ENCODE measurements at regions not wholly inside any gene's neighbourhood (a gene's known extent, or its start where the extent isn't known, plus 50 kb on each side); places are given as distances from the start of the nearest gene placed in this dataset.

DNA sequence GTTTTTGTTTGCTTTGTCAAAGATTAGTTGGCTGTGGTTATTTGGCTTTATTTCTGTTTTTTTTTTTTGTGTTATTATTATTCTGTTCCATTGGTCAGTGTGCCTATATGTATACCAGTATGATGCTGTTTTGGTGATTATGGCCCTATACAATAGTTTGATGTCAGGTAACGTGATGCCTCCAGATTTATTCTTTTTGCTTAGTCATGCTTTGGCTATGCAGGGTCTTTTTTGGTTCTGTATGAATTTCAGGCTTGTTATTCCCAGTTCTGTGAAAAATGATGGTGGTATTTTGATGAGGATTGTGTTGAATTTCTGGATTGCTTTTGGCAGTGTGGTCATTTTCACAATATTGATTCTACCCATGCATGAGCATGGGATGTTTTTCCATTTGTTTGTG is 312.8 kb downstream of the TAF11L14 start:
- Mint-ChIP-seq H3K27ac (no peak overlapping the region), H3K27me3 (ENCODE audit: low read depth) (no peaks in the 10 kb centered on the region; the same call in 1 of the 2 replicates), H3K4me1 (peaks cover 9 to 10% of the 10 kb centered on the region in 2 experiments), H3K9me3 (peaks cover 9% of the 10 kb centered on the region in 2 experiments; a peak in 3 of 5 replicates), H3K36me3 (ENCODE audit: insufficient read depth in 1 of 3, low read depth in 3 of 3) (peaks cover 0 to 10% (median 0%) of the 10 kb centered on the region in 3 experiments; a peak in 3 of 7 replicates), H3K4me3 (no peak overlapping the region)
- Histone ChIP-seq H3K4me1 (ENCODE audit: insufficient read depth, low read length) (no peaks in the 10 kb centered on the region), H3K56ac (ENCODE audit: insufficient read length, low read depth, low read length) (no peak overlapping the region), H3K9me3 (ENCODE audit: control insufficient read depth, low read depth, low read length) (no peaks in the 10 kb centered on the region), H3K23me2 (ENCODE audit: insufficient read length, low read depth, low read length, poor library complexity, severe bottlenecking) (no peaks in the 10 kb centered on the region), H2AFZ (ENCODE audit: low read length) (no peak overlapping the region), H2BK15ac (ENCODE audit: low read depth, low read length) (no peak overlapping the region), H3K27ac (ENCODE audit: insufficient read length, low read depth, low read length) (no peak overlapping the region), H2AK5ac (ENCODE audit: insufficient read length, low read length) (no peak overlapping the region), H4K8ac (replicated peaks; ENCODE audit: insufficient read length, low read depth, low read length) (no peak overlapping the region), H2BK12ac (ENCODE audit: insufficient read length, low read depth, low read length) (no peak overlapping the region), H3K18ac (ENCODE audit: insufficient read length, low read depth, low read length) (no peak overlapping the region), H3K9ac (ENCODE audit: extremely low read depth, insufficient read length, low read length) (no peak overlapping the region), H3K14ac (ENCODE audit: insufficient read depth, low read length) (no peak overlapping the region), H3K27me3 (ENCODE audit: insufficient read depth, low read length) (no peaks in the 10 kb centered on the region), H4K91ac (ENCODE audit: insufficient read length, low read depth, low read length) (no peak overlapping the region), H4K20me1 (ENCODE audit: control insufficient read depth, insufficient read depth, insufficient read length) (no peaks in the 10 kb centered on the region), H3K4ac (ENCODE audit: low read depth, low read length) (no peak overlapping the region), H2BK120ac (ENCODE audit: low read depth, low read length, poor library complexity, severe bottlenecking) (no peak overlapping the region), H4K5ac (ENCODE audit: insufficient read length, low read depth, low read length) (no peak overlapping the region), H2BK5ac (ENCODE audit: insufficient read length, low read length) (no peak overlapping the region), H3K79me1 (ENCODE audit: insufficient read depth, low read depth, low read length, poor library complexity, severe bottlenecking) (no peaks in the 10 kb centered on the region), H3K79me2 (ENCODE audit: insufficient read depth, low read length) (no peaks in the 10 kb centered on the region), H3K4me2 (ENCODE audit: insufficient read depth, insufficient read length, low read length) (no peak overlapping the region), H3K23ac (ENCODE audit: insufficient read length, low read depth, low read length) (no peak overlapping the region), H2BK20ac (ENCODE audit: low read depth, low read length, poor library complexity, severe bottlenecking) (no peak overlapping the region), H3T11ph (ENCODE audit: low read length) (no peak overlapping the region)
- WGBS (ENCODE audit: extremely low coverage, insufficient read length, low lambda C conversion rate) = no CpG with 5 or more reads among the region's 1 CpG
- no peak for DNase-seq
- TF ChIP-seq, protein P1, sequence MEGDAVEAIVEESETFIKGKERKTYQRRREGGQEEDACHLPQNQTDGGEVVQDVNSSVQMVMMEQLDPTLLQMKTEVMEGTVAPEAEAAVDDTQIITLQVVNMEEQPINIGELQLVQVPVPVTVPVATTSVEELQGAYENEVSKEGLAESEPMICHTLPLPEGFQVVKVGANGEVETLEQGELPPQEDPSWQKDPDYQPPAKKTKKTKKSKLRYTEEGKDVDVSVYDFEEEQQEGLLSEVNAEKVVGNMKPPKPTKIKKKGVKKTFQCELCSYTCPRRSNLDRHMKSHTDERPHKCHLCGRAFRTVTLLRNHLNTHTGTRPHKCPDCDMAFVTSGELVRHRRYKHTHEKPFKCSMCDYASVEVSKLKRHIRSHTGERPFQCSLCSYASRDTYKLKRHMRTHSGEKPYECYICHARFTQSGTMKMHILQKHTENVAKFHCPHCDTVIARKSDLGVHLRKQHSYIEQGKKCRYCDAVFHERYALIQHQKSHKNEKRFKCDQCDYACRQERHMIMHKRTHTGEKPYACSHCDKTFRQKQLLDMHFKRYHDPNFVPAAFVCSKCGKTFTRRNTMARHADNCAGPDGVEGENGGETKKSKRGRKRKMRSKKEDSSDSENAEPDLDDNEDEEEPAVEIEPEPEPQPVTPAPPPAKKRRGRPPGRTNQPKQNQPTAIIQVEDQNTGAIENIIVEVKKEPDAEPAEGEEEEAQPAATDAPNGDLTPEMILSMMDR (conservative IDR thresholded peaks at IDR 0.05) = no peak

Data from H9 (cell line).